Stimulated activated CD8-positive, alpha-beta memory T cell treated with anti-CD3 and anti-CD28 coated beads, Interleukin-4, amount 100 ng/mL, for 24 hours (primary cell): ENCODE measurements at regions not wholly inside any gene's neighbourhood (a gene's known extent, or its start where the extent isn't known, plus 50 kb on each side); places are given as distances from the start of the nearest gene placed in this dataset.
"Not testable (repeated sequence)": the region's sequence is repeated elsewhere in the genome, so short reads cannot be mapped to it uniquely, and the experiment has no call there.

ENCODE experiments used
- DNase-seq: peaks from one replicate; pipeline ENCODE4 v3.0.0-alpha.2; 2020; ENCODE audit warnings: low read depth

- DNase-seq: peak; percentile 12
Observed at GRCh38 chrX:155819966-155820491, 61.1 kb upstream of the VAMP7 start.

DNA sequence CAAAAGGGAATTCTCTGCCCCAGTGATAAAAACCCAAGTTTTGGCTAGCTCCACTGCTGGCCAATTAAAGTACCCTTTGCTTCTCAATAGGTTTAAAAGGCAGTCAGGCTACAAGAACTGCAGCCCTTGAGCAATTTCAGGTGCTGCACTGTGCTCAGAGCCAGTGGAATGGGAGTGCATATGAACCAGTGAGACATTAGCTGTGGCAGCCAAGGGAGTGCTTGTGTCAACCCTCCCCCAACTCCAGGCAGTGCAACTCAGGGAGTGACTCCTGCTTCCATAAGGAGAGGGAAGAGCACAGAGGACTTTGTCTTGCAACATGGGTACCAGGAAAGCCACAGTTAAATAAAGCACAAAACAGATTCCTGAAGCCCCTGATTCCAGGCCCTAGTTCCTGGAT is 61.6 kb upstream of the VAMP7 start:
- no peak for DNase-seq

- not testable (repeated sequence) for DNase-seq
Observed at GRCh38 chrX:155814391-155814790, 66.8 kb upstream of the VAMP7 start.

- DNase-seq: no peak
Observed at GRCh38 chrX:155779831-155780230, 101.3 kb upstream of the VAMP7 start.

DNA sequence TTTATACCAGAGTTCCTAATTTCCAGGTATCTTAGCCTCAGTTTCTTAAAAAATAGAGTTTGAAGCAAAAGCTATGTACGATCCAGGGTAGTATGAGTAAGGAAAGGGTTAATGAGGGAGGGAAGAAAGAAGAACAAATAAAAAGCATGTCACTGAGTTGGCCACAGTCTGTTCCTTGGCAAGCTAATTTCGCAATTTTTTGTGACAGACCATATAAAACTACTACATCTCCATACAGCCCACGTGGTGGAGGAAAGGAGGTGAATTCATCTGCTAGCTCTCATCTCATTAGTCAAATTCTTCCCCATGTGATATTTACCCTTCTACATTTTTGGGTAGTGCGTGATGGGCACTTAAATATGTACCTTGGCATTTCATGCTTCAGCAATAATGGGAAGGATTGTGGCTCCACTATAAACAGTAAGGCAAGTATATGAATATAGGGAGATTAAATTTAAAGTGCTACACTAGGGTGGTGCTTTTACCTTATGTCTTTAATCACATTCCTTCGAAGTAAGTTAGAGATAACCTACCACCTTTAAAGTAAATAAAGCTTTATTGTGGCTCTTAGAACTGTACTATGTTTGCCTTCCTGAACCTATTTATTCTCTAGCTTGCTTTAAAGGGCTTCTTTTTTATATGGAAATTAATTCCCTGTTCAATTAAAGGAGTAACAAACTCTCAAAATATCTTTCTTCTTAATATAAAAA is 102.1 kb upstream of the VAMP7 start:
- no peak for DNase-seq

DNA sequence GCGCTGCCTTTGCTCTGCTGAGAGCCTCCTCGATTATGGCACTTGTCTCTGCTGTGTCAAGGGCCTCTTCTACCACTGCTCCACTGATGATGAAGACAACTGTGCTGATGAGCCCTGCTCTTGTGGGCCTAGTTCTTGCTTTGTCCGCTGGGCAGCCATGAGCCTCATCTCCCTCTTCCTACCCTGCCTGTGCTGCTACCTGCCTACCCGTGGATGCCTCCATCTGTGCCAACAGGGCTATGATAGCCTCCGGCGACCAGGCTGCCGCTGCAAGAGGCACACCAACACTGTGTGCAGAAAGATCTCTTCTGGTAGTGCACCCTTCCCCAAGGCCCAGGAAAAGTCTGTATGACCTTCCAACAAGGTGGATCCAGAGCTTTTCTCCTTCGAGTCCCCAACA is 106.8 kb upstream of the VAMP7 start:
- DNase-seq: no peak

DNA sequence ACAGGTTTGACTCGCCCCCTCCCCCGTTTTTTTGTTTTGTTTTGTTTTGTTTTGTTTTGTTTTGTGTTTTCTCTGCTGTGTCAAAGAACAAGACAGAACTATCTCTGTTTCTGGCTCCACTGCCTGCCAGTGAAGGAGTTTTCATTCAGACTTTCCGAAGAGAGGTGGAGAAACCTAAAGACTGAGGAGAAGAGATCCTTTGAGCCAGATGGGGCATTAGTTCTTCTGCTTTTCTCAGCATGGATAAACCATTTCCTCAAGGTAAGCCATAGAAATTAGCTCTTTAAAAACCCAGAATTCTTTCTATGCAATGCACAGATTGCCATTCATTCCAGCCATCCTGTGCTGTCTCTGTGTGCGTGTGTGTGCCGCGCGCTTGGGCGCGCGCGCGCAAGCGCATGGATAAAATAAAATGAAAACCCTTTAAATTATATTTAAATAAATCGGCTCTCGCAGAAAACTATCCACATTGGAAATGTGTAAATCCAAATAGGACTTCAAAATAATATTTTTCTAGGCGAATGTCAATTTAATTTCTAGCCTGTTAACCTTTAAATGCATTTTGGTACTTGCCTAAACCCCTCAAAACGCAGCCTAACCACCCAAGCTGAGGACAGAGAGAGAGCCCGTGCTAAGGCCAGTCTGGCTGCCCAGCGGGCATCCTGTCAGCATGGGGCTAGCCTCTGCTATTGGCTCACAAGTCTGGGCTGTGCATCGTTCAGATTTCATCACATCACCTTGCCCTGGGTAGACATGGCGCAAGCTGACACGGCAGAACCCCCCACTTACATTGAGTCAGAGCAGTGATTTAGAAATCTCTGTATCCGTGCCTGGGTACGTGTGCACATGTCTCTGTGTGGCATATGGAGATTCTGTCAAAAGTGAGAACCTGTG is 113.0 kb upstream of the VAMP7 start:
- DNase-seq: no peak

GRCh38 chrX:155767051-155767875 is 113.9 kb upstream of the VAMP7 start:
- peak; percentile 6 for DNase-seq

DNA sequence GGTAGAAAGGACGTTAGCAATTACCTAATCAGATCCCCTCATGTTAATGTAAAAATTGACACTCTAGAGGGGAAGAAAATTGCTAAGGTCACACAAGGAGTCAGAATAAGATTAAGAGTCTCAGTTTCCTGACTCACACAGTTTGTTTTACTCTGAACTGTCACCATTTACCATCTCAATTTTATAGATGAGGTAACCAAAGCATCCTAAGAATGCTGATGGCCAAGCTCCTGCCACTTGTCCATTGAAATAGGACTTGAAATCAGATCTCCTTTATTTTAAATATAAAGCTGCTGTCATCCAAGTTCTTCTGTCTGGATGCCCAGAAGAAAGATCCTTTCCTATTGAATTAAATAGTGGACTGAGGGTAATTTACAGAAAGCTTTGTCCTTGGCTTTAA is 114.8 kb upstream of the VAMP7 start:
- DNase-seq: no peak

DNA sequence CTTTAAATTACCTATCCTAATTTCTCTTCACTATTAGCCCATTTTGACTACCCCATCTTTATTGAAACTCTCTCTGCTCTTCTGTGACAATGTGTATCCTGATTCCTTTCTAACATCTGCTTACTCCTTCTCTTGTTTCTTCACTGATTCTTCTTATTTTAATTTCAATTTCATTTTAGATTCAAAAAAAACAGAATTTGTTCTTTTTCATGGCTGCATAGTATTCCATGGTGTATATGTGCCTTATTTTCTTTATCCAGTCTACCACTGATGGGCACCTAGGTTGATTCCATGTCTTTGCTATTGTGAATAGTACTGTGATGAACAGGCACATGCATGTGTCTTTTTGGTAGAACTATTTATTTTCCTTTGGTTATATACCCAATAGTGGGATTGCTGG is 120.0 kb upstream of the VAMP7 start:
- DNase-seq: no peak

DNA sequence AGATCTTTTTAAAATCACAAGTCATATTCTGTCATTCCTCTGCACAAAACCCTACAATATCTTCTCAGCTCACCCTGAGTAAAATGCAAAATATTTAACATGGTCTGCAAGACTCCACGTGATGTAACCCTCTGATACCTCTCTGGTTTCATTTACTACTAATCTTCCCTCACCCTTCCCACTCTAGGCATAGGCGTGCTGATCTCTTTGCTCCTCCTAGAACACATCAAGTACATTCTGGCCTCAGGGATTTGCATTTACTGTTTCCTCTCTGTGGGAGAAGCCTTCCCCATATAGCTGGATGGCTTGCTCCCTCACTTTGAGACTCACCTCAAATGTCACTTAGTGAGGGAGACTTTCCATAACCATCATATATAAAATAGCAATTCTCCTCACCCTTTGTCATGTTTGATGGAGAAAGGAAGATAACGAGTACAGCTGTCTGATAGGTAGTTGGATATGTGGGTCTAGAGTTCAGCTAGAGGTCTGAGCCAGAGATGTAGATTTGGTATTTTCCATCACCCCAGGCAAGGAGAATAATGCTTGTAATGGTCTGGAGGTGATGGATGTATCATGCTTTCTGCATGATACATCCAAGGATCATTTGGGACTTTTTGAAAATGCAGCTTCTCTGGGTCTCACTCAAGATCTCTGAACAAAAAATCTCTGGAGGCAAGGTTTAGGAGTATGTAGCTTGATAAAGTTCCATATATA is 123.9 kb upstream of the VAMP7 start:
- DNase-seq: no peak

GRCh38 chrX:155755706-155756337 is 125.3 kb upstream of the VAMP7 start:
- DNase-seq: no peak

GRCh38 chrX:155751131-155751530 is 130.0 kb upstream of the VAMP7 start:
- DNase-seq: no peak

DNA sequence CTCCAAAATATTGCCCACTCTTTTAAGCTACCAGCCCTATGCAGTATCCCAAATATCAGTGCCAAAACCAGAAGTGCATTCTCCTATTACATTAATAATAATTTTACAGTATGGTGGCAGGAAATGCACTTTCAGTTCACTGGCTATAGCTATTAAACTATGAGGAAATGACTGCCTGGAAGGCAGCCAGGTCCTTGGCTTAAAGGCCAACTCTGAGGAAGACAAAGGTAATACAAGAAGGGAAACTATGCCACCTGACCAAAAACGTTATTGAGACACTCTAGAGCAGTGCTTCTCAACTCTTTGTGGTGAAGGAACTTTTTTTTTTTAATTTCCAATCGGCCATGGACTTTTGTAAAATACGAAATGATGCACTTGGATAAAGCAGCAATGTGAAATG is 133.6 kb upstream of the VAMP7 start:
- no peak for DNase-seq

DNA sequence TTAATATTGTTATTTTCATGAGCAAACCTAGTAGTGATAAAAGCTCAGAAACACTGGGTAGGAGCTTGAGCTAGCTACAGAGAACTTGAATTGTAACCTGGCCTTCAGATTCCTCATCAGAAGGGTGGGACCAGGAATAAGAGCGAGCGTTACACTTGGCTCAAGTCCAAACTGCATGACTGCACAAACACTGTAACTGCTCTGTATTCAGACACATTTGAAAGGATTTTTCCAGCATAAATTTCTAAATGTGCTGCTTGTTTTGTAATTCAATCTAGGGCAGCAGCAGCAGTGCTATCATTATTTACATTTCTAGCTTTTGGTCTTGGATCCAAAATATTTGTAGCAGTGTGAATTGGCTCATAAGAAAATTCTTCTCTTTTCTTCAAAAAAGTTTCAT is 133.0 kb upstream of the TMLHE start:
- DNase-seq: no peak

DNA sequence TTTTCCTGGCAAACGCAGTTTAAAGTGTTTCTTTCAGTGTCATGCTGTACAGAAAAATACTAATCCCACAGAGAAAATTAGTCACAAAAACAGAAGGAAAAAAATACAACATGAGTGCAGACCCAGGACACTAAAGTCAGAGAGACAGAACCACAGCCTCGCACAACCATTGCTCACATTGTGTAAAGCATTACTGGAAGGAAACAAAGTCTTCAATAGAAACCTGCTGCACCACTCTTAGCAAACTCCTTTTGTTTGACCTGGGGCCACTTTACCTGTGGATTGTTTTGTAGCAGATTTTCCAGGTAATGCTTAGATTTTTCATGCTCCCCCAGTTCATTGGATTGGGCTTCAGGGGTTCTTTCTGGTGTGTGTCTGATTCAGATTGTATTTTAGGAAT is 131.8 kb upstream of the TMLHE start:
- DNase-seq: no peak

DNA sequence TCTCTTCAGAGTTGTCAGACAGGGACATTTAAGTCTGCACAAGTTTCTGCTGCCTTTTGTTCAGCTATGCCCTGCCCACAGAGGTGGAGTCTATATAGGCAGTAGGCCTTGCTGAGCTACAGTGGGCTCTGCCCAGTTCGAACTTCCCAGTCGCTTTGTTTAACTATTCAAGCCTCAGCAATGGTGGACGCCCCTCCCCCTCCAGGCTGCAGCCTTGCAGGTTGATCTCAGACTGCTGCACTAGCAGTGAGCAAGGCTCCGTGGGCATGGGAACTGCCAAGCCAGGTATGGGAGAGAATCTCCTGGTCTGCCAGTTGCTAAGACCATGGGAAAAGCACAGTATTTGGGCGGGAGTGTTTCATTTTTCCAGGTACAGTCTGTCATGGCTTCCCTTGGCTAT is 115.6 kb upstream of the TMLHE start:
- DNase-seq: not testable (repeated sequence)

DNA sequence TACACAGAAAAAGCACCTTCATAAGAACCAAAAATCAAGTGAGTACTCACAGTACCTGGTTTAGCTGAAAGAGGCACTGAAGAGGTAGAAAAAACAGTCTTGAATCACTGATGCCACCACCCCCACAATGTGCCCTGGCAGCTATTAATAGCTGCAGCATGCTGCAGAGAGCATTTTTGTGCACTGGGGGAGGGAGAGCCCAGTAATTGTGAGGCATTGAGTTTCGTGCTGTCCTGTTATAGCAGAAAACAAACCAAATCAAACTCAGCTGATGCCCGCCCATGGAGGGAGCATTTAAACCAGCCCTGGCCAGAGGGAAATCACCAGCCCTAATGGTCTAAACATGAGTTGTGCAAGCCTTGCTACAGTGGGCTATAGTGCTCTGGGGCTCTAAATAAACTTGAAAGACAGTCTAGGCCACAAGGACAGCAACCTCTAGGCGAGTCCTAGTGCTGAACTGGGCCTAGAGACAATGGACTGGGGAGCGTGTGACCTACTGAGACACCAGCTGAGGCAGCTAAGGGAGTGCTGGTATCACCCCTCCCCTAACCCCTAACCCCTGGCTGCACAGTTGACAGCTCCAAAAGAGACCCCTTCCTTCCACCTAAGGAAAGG is 106.3 kb upstream of the TMLHE start:
- no peak for DNase-seq

- DNase-seq: no peak
Observed at GRCh38 chrX:155715141-155715540, 102.4 kb upstream of the TMLHE start.

- DNase-seq: no peak
Observed at GRCh38 chrX:155695419-155695818, 82.7 kb upstream of the TMLHE start.

DNA sequence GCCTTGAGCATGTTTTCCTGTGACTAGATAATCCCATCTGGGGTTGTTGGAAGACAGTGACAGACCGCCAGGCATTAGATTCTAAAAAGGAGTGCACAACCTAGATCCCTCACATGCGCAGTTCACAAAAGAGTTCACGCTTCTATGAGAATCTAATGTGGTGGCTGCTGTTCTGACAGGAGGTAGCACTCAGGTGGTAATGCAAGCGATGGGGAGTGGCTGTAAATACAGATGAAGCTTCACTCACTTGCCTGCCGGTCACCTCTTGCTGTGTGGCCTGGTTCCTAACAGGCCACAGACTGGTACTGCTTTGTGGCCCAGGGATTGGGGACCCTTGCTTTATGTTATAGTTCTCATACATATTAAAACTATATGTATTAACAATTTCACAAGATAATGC is 81.9 kb upstream of the TMLHE start:
- no peak for DNase-seq
